ENCODE measurements at regions not wholly inside any gene's neighbourhood (a gene's known extent, or its start where the extent isn't known, plus 50 kb on each side); places are given as distances from the start of the nearest gene placed in this dataset.

- Mint-ChIP-seq H3K4me1 (no peaks in the 10 kb centered on the region), H3K27me3 (no peaks in the 10 kb centered on the region), H3K9me3 (ENCODE audit: low read depth) (no peaks in the 10 kb centered on the region), H3K27ac (no peak overlapping the region), H3K36me3 (ENCODE audit: low read depth) (no peaks in the 10 kb centered on the region), H3K4me3 (no peak overlapping the region)
- ChIA-PET CTCF (no interaction called here), POLR2A (no interaction called here)
- intact Hi-C loops (cut with DNase I, micrococcal nuclease): no loop called here
- DNase-seq: no peak
- ATAC-seq: no peak
Observed at GRCh38 chr5:4013106-4013898, 417.7 kb downstream of the IRX1 start.

GRCh38 chr5:4015709-4016108 is 420.1 kb downstream of the IRX1 start:
- Mint-ChIP-seq H3K9me3 (ENCODE audit: low read depth) (no peaks in the 10 kb centered on the region), H3K27ac (no peak overlapping the region), H3K4me3 (no peak overlapping the region), H3K36me3 (ENCODE audit: low read depth) (no peaks in the 10 kb centered on the region), H3K27me3 (no peaks in the 10 kb centered on the region), H3K4me1 (no peaks in the 10 kb centered on the region)
- ChIA-PET CTCF (no interaction called here), POLR2A (no interaction called here)
- no peak for ATAC-seq
- intact Hi-C loops (cut with DNase I, micrococcal nuclease): no loop called here
- DNase-seq: no peak

DNA sequence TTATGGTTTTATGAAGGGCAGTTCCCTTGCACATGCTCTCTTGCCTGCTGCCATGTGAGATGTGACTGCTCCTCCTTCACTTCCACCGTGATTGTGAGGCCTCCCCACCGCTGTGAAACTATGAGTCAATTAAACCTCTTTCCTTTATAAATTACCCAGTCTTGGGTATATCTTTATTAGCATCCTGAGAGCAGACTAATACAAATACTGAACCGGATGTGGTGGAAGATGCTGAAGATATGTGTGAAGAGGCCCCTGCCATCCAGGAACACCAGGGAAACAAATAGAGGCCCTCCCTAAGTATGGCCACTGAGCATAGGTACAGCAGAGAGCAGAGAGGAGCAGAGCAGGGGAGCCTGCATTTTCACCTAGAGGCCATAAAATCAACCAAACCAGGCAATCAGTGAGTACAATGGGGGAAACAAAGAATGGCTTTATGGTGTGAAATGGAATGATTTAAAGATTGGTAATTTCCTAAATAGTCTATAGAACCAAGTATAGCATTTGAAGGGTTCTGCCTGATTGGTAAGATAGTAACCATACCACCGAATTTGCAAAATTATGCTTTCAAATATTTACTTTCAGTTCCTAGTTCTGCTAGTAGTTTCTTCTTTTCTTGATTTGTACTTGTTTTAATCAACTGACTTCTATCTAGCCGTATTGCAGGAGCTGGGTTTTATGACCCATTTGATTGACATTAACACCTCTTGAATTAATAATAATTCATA is 421.6 kb downstream of the IRX1 start:
- DNase-seq (no peak), ATAC-seq (no peak)
- no peaks in the 10 kb centered on the region for H3K36me3 Mint-ChIP-seq (ENCODE audit: low read depth)
- POLR2A ChIA-PET: no interaction called here
- H3K27ac Mint-ChIP-seq: no peak overlapping the region
- no peak overlapping the region for H3K4me3 Mint-ChIP-seq
- intact Hi-C loops (cut with DNase I, micrococcal nuclease): no loop called here
- CTCF ChIA-PET: no interaction called here
- H3K27me3 Mint-ChIP-seq: no peaks in the 10 kb centered on the region
- H3K9me3 Mint-ChIP-seq (ENCODE audit: low read depth): no peaks in the 10 kb centered on the region
- no peaks in the 10 kb centered on the region for H3K4me1 Mint-ChIP-seq

DNA sequence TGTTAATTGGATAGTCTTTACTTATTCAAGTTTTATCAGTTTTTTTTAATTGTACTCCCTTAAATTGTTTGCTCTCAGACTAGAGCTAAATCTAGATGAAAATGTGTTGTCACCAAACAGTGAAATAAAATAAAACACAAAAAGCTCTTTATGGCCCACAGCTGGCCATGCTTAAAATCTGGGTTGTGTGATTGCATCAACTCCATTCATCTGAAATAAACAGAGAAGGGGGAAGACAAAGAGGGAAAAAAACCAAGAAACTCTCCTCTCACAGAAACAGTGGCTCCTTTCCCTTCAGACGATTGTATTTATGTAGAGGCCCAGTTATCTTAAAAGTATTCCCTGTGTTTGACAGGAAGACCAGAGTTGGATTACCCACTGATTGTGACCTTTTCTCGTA is 422.4 kb downstream of the IRX1 start:
- Mint-ChIP-seq H3K4me3 (no peak overlapping the region), H3K9me3 (ENCODE audit: low read depth) (no peaks in the 10 kb centered on the region), H3K27me3 (no peaks in the 10 kb centered on the region), H3K27ac (no peak overlapping the region), H3K36me3 (ENCODE audit: low read depth) (no peaks in the 10 kb centered on the region), H3K4me1 (no peaks in the 10 kb centered on the region)
- ChIA-PET POLR2A (no interaction called here), CTCF (no interaction called here)
- ATAC-seq (no peak), DNase-seq (no peak)
- intact Hi-C loops (cut with DNase I, micrococcal nuclease): no loop called here

DNA sequence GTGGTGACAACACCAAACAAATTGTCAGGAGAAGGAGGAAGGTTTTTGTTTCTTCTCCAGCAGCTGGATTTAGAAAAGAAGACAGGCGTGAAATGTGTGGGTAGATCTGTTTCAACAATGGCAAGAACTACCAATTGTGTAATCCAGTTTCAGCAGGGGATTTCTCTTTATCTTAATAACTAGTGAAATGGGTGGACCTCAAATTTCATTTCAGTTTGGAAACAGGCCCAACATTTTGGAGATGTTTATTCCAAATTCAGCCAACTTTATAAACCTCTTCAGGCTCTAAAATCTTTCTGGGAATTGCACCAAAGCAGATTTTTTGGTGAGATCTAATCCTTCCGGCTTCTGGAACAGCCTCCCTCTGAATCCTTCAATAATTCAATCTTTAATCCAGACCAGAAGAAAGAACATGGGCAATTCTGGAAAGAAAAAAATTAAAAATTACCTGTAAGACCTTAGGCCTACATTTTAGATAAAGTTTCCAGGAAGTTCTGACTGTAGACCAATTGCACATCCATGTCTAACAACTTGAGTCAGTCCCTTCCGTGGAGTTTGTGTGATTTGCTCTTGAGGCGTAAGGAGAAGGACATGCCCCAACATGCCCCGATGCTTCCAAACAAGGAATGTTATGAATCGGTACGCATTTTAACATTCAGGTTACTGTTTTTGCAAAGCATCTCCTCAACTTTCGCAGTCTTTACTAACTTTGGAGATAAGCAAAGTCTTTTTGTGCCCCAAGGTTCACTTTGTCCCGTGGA is 423.6 kb downstream of the IRX1 start:
- Mint-ChIP-seq H3K27me3 (no peaks in the 10 kb centered on the region), H3K4me1 (no peaks in the 10 kb centered on the region), H3K27ac (no peak overlapping the region), H3K9me3 (ENCODE audit: low read depth) (no peaks in the 10 kb centered on the region), H3K4me3 (no peak overlapping the region), H3K36me3 (ENCODE audit: low read depth) (no peaks in the 10 kb centered on the region)
- no peak for DNase-seq
- no peak for ATAC-seq
- intact Hi-C loops (cut with DNase I, micrococcal nuclease): no loop called here
- CTCF ChIA-PET: no interaction called here
- POLR2A ChIA-PET: no interaction called here

- DNase-seq (no peak), ATAC-seq (no peak)
- Mint-ChIP-seq H3K27me3 (no peaks in the 10 kb centered on the region), H3K4me3 (no peak overlapping the region), H3K9me3 (ENCODE audit: low read depth) (no peaks in the 10 kb centered on the region), H3K4me1 (no peaks in the 10 kb centered on the region), H3K27ac (no peak overlapping the region), H3K36me3 (ENCODE audit: low read depth) (no peaks in the 10 kb centered on the region)
- intact Hi-C loops (cut with DNase I, micrococcal nuclease): no loop called here
- ChIA-PET CTCF (no interaction called here), POLR2A (no interaction called here)
Observed at GRCh38 chr5:4019841-4020240, 424.2 kb downstream of the IRX1 start.

- Mint-ChIP-seq H3K27me3 (no peaks in the 10 kb centered on the region), H3K4me3 (no peak overlapping the region), H3K9me3 (ENCODE audit: low read depth) (no peaks in the 10 kb centered on the region), H3K4me1 (no peaks in the 10 kb centered on the region), H3K36me3 (ENCODE audit: low read depth) (no peaks in the 10 kb centered on the region), H3K27ac (no peak overlapping the region)
- POLR2A ChIA-PET: no interaction called here
- no peak for DNase-seq
- no peak for ATAC-seq
- CTCF ChIA-PET: no interaction called here
- intact Hi-C loops (cut with DNase I, micrococcal nuclease): no loop called here
Observed at GRCh38 chr5:4020400-4020799, 424.8 kb downstream of the IRX1 start.

GRCh38 chr5:4022056-4022670 is 426.5 kb downstream of the IRX1 start:
- no peaks in the 10 kb centered on the region for H3K36me3 Mint-ChIP-seq (ENCODE audit: low read depth)
- ATAC-seq: no peak

GRCh38 chr5:4023091-4023752 is 427.6 kb downstream of the IRX1 start:
- ChIA-PET POLR2A (no interaction called here), CTCF (interaction anchor here (0.6 kb wide), 1 partner anchor 19 kb away, joined by 3 read pairs; no protein-coding TSS in a partner anchor)
- intact Hi-C loops (cut with DNase I, micrococcal nuclease): no loop called here
- ATAC-seq (no peak), DNase-seq (no peak)
- Mint-ChIP-seq H3K9me3 (ENCODE audit: low read depth) (no peaks in the 10 kb centered on the region), H3K27me3 (no peaks in the 10 kb centered on the region), H3K4me1 (no peaks in the 10 kb centered on the region), H3K4me3 (no peak overlapping the region), H3K27ac (no peak overlapping the region), H3K36me3 (ENCODE audit: low read depth) (no peaks in the 10 kb centered on the region)

More at GRCh38 chr5:4022056-4022670, 426.5 kb downstream of the IRX1 start:
- CTCF ChIA-PET: no interaction called here
- H3K27me3 Mint-ChIP-seq: no peaks in the 10 kb centered on the region
- H3K27ac Mint-ChIP-seq: no peak overlapping the region
- no peaks in the 10 kb centered on the region for H3K9me3 Mint-ChIP-seq (ENCODE audit: low read depth)
- H3K4me1 Mint-ChIP-seq: no peaks in the 10 kb centered on the region
- DNase-seq: no peak
- POLR2A ChIA-PET: no interaction called here
- intact Hi-C loops (cut with DNase I, micrococcal nuclease): no loop called here
- no peak overlapping the region for H3K4me3 Mint-ChIP-seq

GRCh38 chr5:4023753-4024335 is 428.2 kb downstream of the IRX1 start:
- ATAC-seq (no peak), DNase-seq (no peak)
- H3K4me1 Mint-ChIP-seq: no peaks in the 10 kb centered on the region
- no peak overlapping the region for H3K27ac Mint-ChIP-seq
- no peaks in the 10 kb centered on the region for H3K9me3 Mint-ChIP-seq (ENCODE audit: low read depth)
- intact Hi-C loops (cut with DNase I, micrococcal nuclease): no loop called here
- H3K36me3 Mint-ChIP-seq (ENCODE audit: low read depth): no peaks in the 10 kb centered on the region
- CTCF ChIA-PET: no interaction called here
- no peaks in the 10 kb centered on the region for H3K27me3 Mint-ChIP-seq
- H3K4me3 Mint-ChIP-seq: no peak overlapping the region
- POLR2A ChIA-PET: no interaction called here

DNA sequence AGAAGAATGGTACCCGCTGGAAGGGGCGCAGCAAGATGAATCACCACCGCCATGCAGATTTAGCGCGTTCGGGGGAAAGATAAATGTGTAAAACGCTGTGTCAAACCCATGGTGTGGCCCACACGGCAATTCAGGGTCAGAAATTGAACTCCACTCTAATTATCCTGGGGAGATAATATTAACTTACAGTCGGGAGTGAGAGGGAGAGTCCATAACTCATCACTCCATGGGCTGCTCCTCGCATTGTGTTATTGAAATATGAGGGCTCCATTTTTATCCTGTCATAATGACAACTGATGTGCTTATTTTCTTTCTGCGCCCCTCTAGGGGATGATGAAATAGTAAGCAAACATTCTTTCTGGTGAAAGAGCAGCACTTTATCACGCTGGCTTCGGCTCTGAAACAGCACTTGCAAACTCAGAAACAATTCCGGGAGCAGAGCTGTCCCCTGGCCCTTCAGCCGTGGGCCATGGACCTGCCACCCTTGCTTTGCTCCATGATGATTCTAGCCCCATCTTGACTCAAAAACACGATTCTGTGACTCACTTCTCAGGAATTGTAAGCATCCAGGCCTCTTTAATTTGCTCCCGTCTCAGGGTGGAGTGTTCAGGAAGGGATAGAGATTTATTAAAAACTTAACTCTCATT is 431.6 kb downstream of the IRX1 start:
- CTCF ChIA-PET: no interaction called here
- H3K27ac Mint-ChIP-seq: no peak overlapping the region
- no peaks in the 10 kb centered on the region for H3K9me3 Mint-ChIP-seq (ENCODE audit: low read depth)
- ATAC-seq (no peak), DNase-seq (no peak)
- H3K27me3 Mint-ChIP-seq: no peaks in the 10 kb centered on the region
- POLR2A ChIA-PET: no interaction called here
- intact Hi-C loops (cut with DNase I, micrococcal nuclease): no loop called here
- H3K4me1 Mint-ChIP-seq: no peaks in the 10 kb centered on the region
- no peak overlapping the region for H3K4me3 Mint-ChIP-seq
- H3K36me3 Mint-ChIP-seq (ENCODE audit: low read depth): no peaks in the 10 kb centered on the region

All from activated CD4-positive, alpha-beta T cell treated with anti-CD3 and anti-CD28 coated beads for 36 hours (primary cell).